AG09319 (cell line): ENCODE measurements at regions not wholly inside any gene's neighbourhood (a gene's known extent, or its start where the extent isn't known, plus 50 kb on each side); places are given as distances from the start of the nearest gene placed in this dataset.

Source experiments
- DNase-seq: peaks from one replicate; pipeline ENCODE4 v3.0.0-alpha.2; 2010; ENCODE audit warnings: low read depth; ENCODE audit errors: extremely low read depth
- CTCF ChIP-seq: IDR thresholded peaks from 2 replicates; pipeline ENCODE4 v1.5.1; 2011; ENCODE audit warnings: low read depth, mild to moderate bottlenecking, inconsistent platforms, low read length, moderate library complexity

GRCh38 chr3:17979252-17979651 lies 236.8 kb upstream of the TBC1D5 start:
- no peak for DNase-seq
- no peak; the same call in 1 of the 2 replicates for TF ChIP-seq CTCF

- DNase-seq: no peak
- peak; percentile 29 for TF ChIP-seq CTCF
Observed at GRCh38 chr3:17974206-17974841, 231.9 kb upstream of the TBC1D5 start.

GRCh38 chr3:17972959-17973906 lies 230.8 kb upstream of the TBC1D5 start:
- TF ChIP-seq CTCF: no peak
- no peak for DNase-seq

GRCh38 chr3:17972476-17972875 lies 230.0 kb upstream of the TBC1D5 start:
- TF ChIP-seq CTCF: no peak
- no peak for DNase-seq

- TF ChIP-seq CTCF: no peak
- DNase-seq: no peak
Observed at GRCh38 chr3:17972030-17972429, 229.6 kb upstream of the TBC1D5 start.

- no peak for TF ChIP-seq CTCF
- DNase-seq: no peak
Observed at GRCh38 chr3:17969985-17970568, 227.6 kb upstream of the TBC1D5 start.

GRCh38 chr3:17969244-17969643 lies 226.8 kb upstream of the TBC1D5 start:
- TF ChIP-seq CTCF: no peak
- DNase-seq: no peak
